NCI-H345 treated with DMSO at 0.1 percent for 48 hours (cell line): ENCODE measurements at regions not wholly inside any gene's neighbourhood (a gene's known extent, or its start where the extent isn't known, plus 50 kb on each side); places are given as distances from the start of the nearest gene placed in this dataset.
"Not testable (repeated sequence)": the region's sequence is repeated elsewhere in the genome, so short reads cannot be mapped to it uniquely, and the experiment has no call there.

Experiments used
- DNase-seq: peaks from one replicate; lab custom pipeline; 2025; ENCODE audit not compliant: unreplicated experiment; lab: John Stamatoyannopoulos, UW

- DNase-seq, result no peak
Measured at GRCh38 chr4:81606801-81607501, 135.2 kb upstream of the RASGEF1B start.

- DNase-seq, result no peak
Measured at GRCh38 chr4:81606166-81606565, 134.5 kb upstream of the RASGEF1B start.

- DNase-seq, result no peak
Measured at GRCh38 chr4:81605271-81605670, 133.6 kb upstream of the RASGEF1B start.

GRCh38 chr4:81604683-81605218, 133.0 kb upstream of the RASGEF1B start:
- no peak for DNase-seq

- no peak for DNase-seq
Measured at GRCh38 chr4:81602854-81603253, 131.1 kb upstream of the RASGEF1B start.

DNA sequence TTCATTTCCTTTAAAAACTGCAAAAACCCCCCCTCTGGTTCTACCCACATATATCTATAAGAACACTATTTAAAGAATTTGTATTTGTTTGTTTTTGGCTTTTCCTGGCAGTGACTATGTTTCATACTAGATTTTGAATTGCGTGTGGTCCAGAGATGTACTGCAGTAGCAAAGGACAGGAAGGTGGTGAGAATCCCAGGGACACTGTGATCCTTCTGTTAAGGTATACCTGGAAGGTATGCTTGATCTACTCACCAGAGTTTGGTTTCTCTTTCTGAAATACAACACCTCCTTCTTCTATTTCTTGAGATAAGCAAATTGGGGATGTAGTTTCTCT, 129.6 kb upstream of the RASGEF1B start:
- no peak for DNase-seq

DNA sequence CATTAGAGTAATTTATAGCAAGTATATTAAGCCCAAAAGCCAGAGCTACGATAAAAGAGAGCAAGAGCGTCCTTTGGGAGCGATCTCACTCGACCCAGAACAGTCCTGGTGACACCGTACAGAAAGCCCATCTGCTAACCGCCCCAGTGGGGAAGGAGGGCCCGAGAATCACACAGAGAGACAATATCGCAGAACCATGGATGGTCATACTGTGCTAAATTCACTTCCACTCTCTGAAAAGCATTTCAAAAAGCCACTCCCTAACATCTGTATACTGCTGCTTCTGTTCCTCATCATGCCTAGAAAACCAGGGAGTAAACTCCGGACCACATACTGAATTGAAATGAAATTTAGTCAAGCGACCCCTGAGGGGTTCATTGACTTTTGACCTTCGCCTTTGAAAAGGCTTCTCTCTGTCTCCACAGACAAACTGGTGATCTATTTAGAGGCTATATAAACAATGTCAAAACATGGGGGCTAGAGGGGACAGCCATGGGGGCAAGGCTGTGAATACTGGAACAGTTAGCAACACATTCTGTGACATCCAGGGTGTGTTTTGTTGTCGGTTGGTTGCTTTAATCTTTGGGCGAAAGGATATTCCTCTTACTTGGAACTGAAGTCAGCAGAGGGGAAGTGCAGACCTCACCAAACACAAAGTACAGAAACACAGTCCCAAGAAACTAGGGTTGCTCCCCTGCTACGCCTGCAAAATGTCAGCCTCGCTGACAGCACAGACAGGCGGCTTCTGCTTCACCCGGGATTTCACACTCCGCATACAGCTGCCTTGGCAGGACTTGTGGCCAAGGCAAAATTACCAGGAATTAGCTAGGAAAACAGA, 129.0 kb upstream of the RASGEF1B start:
- no peak for DNase-seq

GRCh38 chr4:81599742-81600380, 128.2 kb upstream of the RASGEF1B start:
- no peak for DNase-seq

- no peak for DNase-seq
Measured at GRCh38 chr4:81595798-81596610, 124.3 kb upstream of the RASGEF1B start.

DNA sequence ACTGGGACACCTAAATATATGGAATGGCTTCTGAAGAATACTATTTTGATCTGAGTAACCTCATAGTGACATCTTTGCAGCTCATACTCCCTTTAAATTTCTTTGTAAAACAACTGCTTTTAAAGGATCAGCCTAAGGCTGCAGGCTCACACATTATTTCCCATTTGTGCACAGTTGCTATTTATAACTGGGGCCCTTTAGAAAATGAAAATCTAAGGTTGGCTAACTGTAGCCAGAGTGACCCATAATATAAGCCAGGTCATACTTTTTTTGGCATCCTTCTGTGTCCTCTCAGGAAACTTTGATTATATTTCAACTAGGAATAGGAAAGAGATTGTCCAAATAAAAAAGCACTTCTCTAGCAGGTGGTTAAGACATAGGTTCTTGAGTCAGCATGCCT, 123.6 kb upstream of the RASGEF1B start:
- no peak for DNase-seq

GRCh38 chr4:81594490-81595159, 122.9 kb upstream of the RASGEF1B start:
- DNase-seq, result no peak

- DNase-seq, result no peak
Measured at GRCh38 chr4:81592701-81593100, 121.0 kb upstream of the RASGEF1B start.

- no peak for DNase-seq
Measured at GRCh38 chr4:81590596-81590995, 118.9 kb upstream of the RASGEF1B start.

DNA sequence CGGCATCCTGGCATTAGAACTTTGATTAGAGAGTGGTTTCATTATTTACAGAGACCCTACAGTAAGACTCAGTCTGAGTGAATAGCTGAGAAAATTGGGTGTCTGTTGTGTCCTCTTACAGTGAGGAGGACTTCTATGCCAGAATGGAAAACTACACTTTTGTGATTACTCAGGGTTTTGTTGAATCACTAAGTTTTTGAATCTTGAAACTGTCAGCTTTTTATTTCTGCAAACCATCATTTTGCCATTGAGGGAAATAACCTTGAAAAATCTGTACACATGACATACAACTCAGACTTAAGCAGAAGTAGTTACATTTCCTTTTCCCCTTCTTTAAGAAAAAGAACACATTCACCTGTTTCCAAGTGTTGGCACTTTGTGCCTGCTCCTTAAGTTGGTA, 117.6 kb upstream of the RASGEF1B start:
- DNase-seq, result no peak

DNA sequence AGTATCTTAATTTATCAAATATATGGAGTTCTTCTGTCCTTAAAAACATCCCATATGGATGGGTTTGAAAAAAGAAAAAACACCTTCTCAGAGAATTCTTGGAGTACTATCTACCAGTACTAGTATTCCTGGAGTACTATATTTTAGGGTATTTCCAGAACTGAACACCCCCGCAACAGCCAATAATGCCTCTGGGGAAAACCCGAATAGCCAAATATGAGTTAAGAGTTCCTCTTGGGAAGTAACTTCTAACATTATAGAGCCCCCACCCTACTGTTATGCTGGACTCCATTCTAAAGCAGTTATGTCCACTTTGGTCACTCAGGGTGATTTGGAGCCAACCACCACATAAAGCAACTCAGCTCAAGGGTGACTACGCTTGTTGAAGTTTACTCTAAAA, 115.0 kb upstream of the RASGEF1B start:
- no peak for DNase-seq

DNA sequence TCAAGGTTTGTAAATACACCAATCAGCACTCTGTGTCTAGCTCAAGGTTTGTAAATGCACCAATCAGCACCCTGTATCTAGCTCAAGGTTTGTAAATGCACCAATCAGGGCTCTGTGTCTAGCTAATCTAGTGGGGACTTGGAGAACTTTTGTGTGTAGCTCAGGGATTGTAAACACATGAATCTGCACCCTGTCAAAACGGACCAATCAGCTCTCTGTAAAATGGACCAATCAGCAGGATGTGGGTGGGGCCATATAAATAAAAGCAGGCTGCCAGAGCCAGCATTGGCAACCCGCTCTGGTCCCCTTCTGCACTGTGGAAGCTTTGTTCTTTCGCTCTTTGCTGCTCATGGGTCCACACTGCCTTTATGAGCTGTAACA, 109.3 kb upstream of the RASGEF1B start:
- not testable (repeated sequence) for DNase-seq

GRCh38 chr4:81580346-81580993, 108.8 kb upstream of the RASGEF1B start:
- no peak for DNase-seq

DNA sequence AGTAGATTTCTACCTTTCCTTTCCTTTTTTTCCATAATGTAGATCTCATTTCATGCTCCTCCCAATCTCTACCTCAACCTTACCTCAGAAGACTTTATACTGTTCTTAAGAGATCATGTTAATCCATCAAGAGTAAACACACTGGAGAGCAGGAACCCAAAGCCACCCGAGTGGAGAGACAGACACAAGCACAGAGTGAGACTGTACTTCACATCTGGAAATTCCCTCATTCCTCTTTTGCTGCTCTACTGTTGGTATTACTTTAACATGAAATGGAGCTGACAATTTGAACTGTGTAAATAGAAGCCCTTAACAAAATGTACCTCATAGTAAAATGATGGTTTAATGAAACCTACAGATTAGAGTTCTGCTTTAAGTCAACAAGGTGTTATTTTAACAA, 105.7 kb upstream of the RASGEF1B start:
- DNase-seq, result no peak

DNA sequence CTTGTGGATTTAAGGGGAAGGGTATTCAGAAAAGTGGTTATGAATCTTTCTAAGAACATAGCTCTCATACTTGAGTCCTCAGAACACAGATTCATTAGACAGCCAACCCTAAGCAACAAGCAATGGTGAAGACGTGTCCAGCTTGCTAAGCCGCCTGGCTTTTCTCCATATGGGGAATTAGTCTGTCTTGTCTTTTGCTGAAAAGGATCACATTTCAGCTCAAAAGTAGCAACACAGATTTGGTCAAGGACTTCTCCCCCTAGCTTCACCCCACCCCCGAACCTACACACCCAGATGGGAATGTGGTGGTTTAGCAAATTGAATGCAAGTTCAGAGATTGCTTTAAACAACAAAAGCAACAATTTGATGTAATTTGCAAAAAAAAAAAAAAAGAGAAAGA, 103.3 kb upstream of the RASGEF1B start:
- no peak for DNase-seq

- DNase-seq, result no peak
Measured at GRCh38 chr4:81573840-81574239, 102.1 kb upstream of the RASGEF1B start.
